GM23338 (cell line): ENCODE measurements at regions not wholly inside any gene's neighbourhood (a gene's known extent, or its start where the extent isn't known, plus 50 kb on each side); places are given as distances from the start of the nearest gene placed in this dataset.

Source experiments
- ATAC-seq: fragments of 200-7000 bp; cut with Tn5 transposase; 3 replicates; pipeline ENCODE4 v1.9.1; 2020
- DNase-seq: peaks from one replicate; pipeline ENCODE4 v3.0.0-alpha.2; 2015; ENCODE audit warnings: low spot score
- H2AFZ ChIP-seq: fragments of 200-600 bp; sonication (generic); 2 replicates; pipeline ENCODE4 v1.8.0; 2016; ENCODE audit warnings: antibody characterized with exemption, mild to moderate bottlenecking, moderate library complexity
- H3F3A ChIP-seq: fragments of 200-600 bp; sonication (generic); replicated peaks from 2 replicates; pipeline ENCODE4 v1.8.0; 2017; ENCODE audit warnings: antibody characterized with exemption, mixed run types, low read depth
- H3K27ac ChIP-seq: fragments of 200-600 bp; sonication (generic); 2 replicates; pipeline ENCODE4 v1.6.1; 2016; ENCODE audit warnings: low read depth
- H3K27me3 ChIP-seq: fragments of 200-600 bp; sonication (generic); 2 replicates; pipeline ENCODE4 v1.8.0; 2016; ENCODE audit warnings: mild to moderate bottlenecking, mixed run types, moderate library complexity; ENCODE audit not compliant: insufficient read depth
- H3K36me3 ChIP-seq: fragments of 200-600 bp; sonication (generic); 2 replicates; pipeline ENCODE4 v1.8.0; 2016; ENCODE audit warnings: mild to moderate bottlenecking; ENCODE audit not compliant: insufficient read depth
- H3K4me1 ChIP-seq: fragments of 200-600 bp; sonication (generic); 2 replicates; pipeline ENCODE4 v1.8.0; 2016; ENCODE audit warnings: mild to moderate bottlenecking, moderate library complexity; ENCODE audit not compliant: insufficient read depth
- H3K4me2 ChIP-seq: fragments of 200-600 bp; sonication (generic); 2 replicates; pipeline ENCODE4 v1.7.1; 2017; ENCODE audit warnings: mixed run types
- H3K4me3 ChIP-seq: fragments of 200-600 bp; sonication (generic); 2 replicates; pipeline ENCODE4 v1.6.1; 2016; ENCODE audit warnings: mixed run types
- H3K79me2 ChIP-seq: fragments of 200-600 bp; sonication (generic); replicated peaks from 2 replicates; pipeline ENCODE4 v1.8.0; 2017; ENCODE audit warnings: mild to moderate bottlenecking; ENCODE audit not compliant: insufficient read depth
- H3K9me2 ChIP-seq: fragments of 200-600 bp; sonication (generic); 2 replicates; pipeline ENCODE4 v1.8.0; 2017; ENCODE audit not compliant: insufficient read depth
- H4K20me1 ChIP-seq: fragments of 200-600 bp; sonication (generic); replicated peaks from 2 replicates; pipeline ENCODE4 v1.8.0; 2017; ENCODE audit warnings: mild to moderate bottlenecking; ENCODE audit not compliant: insufficient read depth
- H3K27ac Mint-ChIP-seq: 2 replicates; pipeline ENCODE4 v1.8.0; 2020; ENCODE audit warnings: inconsistent platforms, mild to moderate bottlenecking, moderate library complexity, mixed read lengths
- H3K27me3 Mint-ChIP-seq: 3 replicates; pipeline ENCODE4 v1.8.0; 2022; ENCODE audit warnings: low read depth, mild to moderate bottlenecking, moderate library complexity, mixed read lengths, inconsistent platforms; ENCODE audit not compliant: insufficient read depth, poor library complexity
- H3K36me3 Mint-ChIP-seq: 3 replicates; pipeline ENCODE4 v1.8.0; 2021; ENCODE audit warnings: low read depth, mild to moderate bottlenecking, inconsistent platforms, moderate library complexity, mixed read lengths
- H3K4me1 Mint-ChIP-seq: 3 replicates; pipeline ENCODE4 v1.8.0; 2020; ENCODE audit warnings: mild to moderate bottlenecking, inconsistent platforms, mixed read lengths
- H3K4me3 Mint-ChIP-seq: 3 replicates; pipeline ENCODE4 v1.8.0; 2021; ENCODE audit warnings: moderate library complexity, mild to moderate bottlenecking, inconsistent platforms, mixed read lengths
- H3K9me3 Mint-ChIP-seq: 3 replicates; pipeline ENCODE4 v1.8.0; 2020; ENCODE audit warnings: moderate library complexity, mild to moderate bottlenecking, inconsistent platforms, mixed read lengths
- EZH2 ChIP-seq: fragments of 200-600 bp; sonication (generic); IDR thresholded peaks from one replicate; pipeline ENCODE4 v1.8.0; 2017; ENCODE audit warnings: antibody characterized with exemption, mild to moderate bottlenecking, low read depth; ENCODE audit not compliant: unreplicated experiment
- EZH2phosphoT487 ChIP-seq: fragments of 200-600 bp; sonication (generic); IDR thresholded peaks from one replicate; pipeline ENCODE4 v1.8.1; 2018; ENCODE audit warnings: antibody characterized with exemption; ENCODE audit not compliant: unreplicated experiment
- JUNB ChIP-seq: IDR thresholded peaks from one replicate; pipeline ENCODE4 v1.6.1; 2016; ENCODE audit warnings: antibody characterized with exemption; ENCODE audit not compliant: unreplicated experiment
- POLR2AphosphoS5 ChIP-seq: IDR thresholded peaks from 2 replicates; pipeline ENCODE4 v1.6.1; 2016; ENCODE audit warnings: antibody characterized with exemption, low read depth
- ZNF114 ChIP-seq: fragments of 250-450 bp; sonication (Bioruptor Pico); IDR thresholded peaks from 2 replicates; pipeline ENCODE4 v1.5.0; 2020; ENCODE audit warnings: mild to moderate bottlenecking, moderate library complexity
- TF ChIP-seq, protein P1 (sequence below): IDR thresholded peaks from one replicate; pipeline ENCODE4 v1.6.1; 2018; ENCODE audit warnings: antibody characterized with exemption; ENCODE audit not compliant: unreplicated experiment
- TF ChIP-seq, protein P2 (sequence below), 2 experiments: fragments of 200-600 bp in 1 of 2; sonication (generic) in 1 of 2; conservative IDR thresholded peaks; 2 replicates each; pipeline versions ENCODE4 v1.5.1 to v1.6.1; 2016 to 2017; ENCODE audit warnings: antibody characterized with exemption in 2 of 2, low read depth in 2 of 2, mild to moderate bottlenecking in 2 of 2, moderate library complexity in 1 of 2
- TF ChIP-seq, protein P3 (sequence below): fragments of 250-450 bp; sonication (Bioruptor Pico); IDR thresholded peaks from 2 replicates; pipeline ENCODE4 v1.5.0; 2020; ENCODE audit warnings: mild to moderate bottlenecking, moderate library complexity
- TF ChIP-seq, protein P4 (sequence below): IDR thresholded peaks from 2 replicates; pipeline ENCODE4 v1.6.1; 2016; ENCODE audit warnings: antibody characterized with exemption

DNA sequence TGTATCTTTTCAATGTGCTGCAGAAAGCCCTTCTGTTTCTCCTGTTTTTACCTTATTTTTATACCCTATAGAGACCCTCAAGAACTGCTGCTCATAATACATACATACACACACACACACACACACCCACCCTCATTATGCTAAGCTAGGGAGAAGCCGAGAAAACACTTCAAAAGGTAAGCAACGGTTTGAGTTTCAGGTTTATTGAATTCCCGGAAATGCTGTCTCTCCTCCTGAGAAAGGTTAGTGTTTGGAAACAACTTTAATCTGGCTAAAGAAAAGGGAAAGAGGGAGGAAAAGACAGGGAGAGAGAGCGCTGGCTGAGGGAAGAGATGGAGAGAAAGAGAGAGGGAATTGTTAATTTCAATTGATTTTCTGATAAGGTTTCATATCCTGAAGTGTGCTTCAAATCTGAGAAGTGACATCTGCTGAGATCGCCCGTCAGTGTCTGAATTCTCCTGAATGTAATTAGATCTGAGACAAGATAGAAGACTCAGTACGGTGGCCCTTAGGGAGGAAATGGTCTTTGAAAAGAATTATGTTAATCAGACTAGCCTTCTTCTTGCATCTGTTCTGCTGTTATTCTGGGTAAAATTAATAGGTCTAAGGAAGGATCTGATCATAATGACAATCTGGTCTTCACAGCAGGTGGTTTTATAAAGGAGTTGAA is 169.1 kb downstream of the NXPE2 start (continued):
- TF ChIP-seq, protein P1, sequence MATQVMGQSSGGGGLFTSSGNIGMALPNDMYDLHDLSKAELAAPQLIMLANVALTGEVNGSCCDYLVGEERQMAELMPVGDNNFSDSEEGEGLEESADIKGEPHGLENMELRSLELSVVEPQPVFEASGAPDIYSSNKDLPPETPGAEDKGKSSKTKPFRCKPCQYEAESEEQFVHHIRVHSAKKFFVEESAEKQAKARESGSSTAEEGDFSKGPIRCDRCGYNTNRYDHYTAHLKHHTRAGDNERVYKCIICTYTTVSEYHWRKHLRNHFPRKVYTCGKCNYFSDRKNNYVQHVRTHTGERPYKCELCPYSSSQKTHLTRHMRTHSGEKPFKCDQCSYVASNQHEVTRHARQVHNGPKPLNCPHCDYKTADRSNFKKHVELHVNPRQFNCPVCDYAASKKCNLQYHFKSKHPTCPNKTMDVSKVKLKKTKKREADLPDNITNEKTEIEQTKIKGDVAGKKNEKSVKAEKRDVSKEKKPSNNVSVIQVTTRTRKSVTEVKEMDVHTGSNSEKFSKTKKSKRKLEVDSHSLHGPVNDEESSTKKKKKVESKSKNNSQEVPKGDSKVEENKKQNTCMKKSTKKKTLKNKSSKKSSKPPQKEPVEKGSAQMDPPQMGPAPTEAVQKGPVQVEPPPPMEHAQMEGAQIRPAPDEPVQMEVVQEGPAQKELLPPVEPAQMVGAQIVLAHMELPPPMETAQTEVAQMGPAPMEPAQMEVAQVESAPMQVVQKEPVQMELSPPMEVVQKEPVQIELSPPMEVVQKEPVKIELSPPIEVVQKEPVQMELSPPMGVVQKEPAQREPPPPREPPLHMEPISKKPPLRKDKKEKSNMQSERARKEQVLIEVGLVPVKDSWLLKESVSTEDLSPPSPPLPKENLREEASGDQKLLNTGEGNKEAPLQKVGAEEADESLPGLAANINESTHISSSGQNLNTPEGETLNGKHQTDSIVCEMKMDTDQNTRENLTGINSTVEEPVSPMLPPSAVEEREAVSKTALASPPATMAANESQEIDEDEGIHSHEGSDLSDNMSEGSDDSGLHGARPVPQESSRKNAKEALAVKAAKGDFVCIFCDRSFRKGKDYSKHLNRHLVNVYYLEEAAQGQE, result no peak
- TF ChIP-seq EZH2phosphoT487 (no peak), JUNB (no peak), POLR2AphosphoS5 (no peak)
- TF ChIP-seq, protein P2, sequence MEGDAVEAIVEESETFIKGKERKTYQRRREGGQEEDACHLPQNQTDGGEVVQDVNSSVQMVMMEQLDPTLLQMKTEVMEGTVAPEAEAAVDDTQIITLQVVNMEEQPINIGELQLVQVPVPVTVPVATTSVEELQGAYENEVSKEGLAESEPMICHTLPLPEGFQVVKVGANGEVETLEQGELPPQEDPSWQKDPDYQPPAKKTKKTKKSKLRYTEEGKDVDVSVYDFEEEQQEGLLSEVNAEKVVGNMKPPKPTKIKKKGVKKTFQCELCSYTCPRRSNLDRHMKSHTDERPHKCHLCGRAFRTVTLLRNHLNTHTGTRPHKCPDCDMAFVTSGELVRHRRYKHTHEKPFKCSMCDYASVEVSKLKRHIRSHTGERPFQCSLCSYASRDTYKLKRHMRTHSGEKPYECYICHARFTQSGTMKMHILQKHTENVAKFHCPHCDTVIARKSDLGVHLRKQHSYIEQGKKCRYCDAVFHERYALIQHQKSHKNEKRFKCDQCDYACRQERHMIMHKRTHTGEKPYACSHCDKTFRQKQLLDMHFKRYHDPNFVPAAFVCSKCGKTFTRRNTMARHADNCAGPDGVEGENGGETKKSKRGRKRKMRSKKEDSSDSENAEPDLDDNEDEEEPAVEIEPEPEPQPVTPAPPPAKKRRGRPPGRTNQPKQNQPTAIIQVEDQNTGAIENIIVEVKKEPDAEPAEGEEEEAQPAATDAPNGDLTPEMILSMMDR (conservative IDR thresholded peaks at IDR 0.05; ENCODE audit: low read depth in 2 of 2), result no peak

DNA sequence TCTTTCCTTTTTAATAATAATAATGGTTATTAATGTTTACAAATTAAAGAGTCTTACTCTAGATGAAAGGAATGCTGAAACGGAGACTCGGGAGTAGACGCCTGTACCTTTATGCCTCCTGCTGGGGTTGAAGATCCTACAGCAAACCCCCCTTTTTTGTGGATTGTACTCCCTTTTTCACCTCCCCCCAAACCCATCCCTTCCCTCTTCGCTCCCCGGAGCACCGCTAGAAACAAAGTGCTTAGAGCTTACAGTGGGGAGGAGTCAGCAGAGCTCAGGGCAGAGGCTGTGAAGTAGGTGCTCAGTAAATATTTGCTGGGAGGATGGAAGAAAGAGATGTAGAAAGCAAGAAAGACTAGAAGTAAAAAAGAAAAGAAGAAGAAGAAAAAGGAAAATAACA is 169.7 kb downstream of the NXPE2 start:
- peak overlapping the region; percentile 15 for H3K4me2 ChIP-seq
- ATAC-seq, result peak; percentile 87
- no peaks in the 10 kb centered on the region for H3K9me3 Mint-ChIP-seq
- TF ChIP-seq ZNF114 (CRISPR knock-in tag), result no peak
- no peak for TF ChIP-seq JUNB
- TF ChIP-seq, protein P3, sequence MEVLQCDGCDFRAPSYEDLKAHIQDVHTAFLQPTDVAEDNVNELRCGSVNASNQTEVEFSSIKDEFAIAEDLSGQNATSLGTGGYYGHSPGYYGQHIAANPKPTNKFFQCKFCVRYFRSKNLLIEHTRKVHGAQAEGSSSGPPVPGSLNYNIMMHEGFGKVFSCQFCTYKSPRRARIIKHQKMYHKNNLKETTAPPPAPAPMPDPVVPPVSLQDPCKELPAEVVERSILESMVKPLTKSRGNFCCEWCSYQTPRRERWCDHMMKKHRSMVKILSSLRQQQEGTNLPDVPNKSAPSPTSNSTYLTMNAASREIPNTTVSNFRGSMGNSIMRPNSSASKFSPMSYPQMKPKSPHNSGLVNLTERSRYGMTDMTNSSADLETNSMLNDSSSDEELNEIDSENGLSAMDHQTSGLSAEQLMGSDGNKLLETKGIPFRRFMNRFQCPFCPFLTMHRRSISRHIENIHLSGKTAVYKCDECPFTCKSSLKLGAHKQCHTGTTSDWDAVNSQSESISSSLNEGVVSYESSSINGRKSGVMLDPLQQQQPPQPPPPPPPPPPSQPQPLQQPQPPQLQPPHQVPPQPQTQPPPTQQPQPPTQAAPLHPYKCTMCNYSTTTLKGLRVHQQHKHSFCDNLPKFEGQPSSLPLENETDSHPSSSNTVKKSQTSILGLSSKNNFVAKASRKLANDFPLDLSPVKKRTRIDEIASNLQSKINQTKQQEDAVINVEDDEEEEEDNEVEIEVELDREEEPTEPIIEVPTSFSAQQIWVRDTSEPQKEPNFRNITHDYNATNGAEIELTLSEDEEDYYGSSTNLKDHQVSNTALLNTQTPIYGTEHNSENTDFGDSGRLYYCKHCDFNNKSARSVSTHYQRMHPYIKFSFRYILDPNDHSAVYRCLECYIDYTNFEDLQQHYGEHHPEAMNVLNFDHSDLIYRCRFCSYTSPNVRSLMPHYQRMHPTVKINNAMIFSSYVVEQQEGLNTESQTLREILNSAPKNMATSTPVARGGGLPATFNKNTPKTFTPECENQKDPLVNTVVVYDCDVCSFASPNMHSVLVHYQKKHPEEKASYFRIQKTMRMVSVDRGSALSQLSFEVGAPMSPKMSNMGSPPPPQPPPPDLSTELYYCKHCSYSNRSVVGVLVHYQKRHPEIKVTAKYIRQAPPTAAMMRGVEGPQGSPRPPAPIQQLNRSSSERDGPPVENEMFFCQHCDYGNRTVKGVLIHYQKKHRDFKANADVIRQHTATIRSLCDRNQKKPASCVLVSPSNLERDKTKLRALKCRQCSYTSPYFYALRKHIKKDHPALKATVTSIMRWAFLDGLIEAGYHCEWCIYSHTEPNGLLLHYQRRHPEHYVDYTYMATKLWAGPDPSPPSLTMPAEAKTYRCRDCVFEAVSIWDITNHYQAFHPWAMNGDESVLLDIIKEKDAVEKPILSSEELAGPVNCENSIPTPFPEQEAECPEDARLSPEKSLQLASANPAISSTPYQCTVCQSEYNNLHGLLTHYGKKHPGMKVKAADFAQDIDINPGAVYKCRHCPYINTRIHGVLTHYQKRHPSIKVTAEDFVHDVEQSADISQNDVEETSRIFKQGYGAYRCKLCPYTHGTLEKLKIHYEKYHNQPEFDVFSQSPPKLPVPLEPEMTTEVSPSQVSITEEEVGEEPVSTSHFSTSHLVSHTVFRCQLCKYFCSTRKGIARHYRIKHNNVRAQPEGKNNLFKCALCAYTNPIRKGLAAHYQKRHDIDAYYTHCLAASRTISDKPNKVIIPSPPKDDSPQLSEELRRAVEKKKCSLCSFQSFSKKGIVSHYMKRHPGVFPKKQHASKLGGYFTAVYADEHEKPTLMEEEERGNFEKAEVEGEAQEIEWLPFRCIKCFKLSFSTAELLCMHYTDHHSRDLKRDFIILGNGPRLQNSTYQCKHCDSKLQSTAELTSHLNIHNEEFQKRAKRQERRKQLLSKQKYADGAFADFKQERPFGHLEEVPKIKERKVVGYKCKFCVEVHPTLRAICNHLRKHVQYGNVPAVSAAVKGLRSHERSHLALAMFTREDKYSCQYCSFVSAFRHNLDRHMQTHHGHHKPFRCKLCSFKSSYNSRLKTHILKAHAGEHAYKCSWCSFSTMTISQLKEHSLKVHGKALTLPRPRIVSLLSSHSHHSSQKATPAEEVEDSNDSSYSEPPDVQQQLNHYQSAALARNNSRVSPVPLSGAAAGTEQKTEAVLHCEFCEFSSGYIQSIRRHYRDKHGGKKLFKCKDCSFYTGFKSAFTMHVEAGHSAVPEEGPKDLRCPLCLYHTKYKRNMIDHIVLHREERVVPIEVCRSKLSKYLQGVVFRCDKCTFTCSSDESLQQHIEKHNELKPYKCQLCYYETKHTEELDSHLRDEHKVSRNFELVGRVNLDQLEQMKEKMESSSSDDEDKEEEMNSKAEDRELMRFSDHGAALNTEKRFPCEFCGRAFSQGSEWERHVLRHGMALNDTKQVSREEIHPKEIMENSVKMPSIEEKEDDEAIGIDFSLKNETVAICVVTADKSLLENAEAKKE, result no peak
- TF ChIP-seq, protein P2 (conservative IDR thresholded peaks at IDR 0.05; ENCODE audit: low read depth in 2 of 2), result no peak
- TF ChIP-seq, protein P4, sequence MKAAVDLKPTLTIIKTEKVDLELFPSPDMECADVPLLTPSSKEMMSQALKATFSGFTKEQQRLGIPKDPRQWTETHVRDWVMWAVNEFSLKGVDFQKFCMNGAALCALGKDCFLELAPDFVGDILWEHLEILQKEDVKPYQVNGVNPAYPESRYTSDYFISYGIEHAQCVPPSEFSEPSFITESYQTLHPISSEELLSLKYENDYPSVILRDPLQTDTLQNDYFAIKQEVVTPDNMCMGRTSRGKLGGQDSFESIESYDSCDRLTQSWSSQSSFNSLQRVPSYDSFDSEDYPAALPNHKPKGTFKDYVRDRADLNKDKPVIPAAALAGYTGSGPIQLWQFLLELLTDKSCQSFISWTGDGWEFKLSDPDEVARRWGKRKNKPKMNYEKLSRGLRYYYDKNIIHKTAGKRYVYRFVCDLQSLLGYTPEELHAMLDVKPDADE, result no peak
- TF ChIP-seq EZH2, result no peak

More for the DNA sequence above, 169.7 kb downstream of the NXPE2 start:
- H3K4me1 Mint-ChIP-seq, result peaks cover 40% of the 10 kb centered on the region
- peaks cover 5% of the 10 kb centered on the region for H3K27me3 Mint-ChIP-seq
- Histone ChIP-seq H3K27me3 (no peaks in the 10 kb centered on the region), H2AFZ (no peak overlapping the region), H4K20me1 (no peaks in the 10 kb centered on the region), H3K9me2 (peaks cover 4% of the 10 kb centered on the region), H3K4me1 (peaks cover 33% of the 10 kb centered on the region), H3K36me3 (no peaks in the 10 kb centered on the region), H3K27ac (no peak overlapping the region), H3K79me2 (no peaks in the 10 kb centered on the region), H3F3A (no peaks in the 10 kb centered on the region), H3K4me3 (peak overlapping the region; percentile 14)
- H3K27ac Mint-ChIP-seq, result no peak overlapping the region
- no peaks in the 10 kb centered on the region for H3K36me3 Mint-ChIP-seq
- peak overlapping the region; percentile 1; the same call in 1 of the 3 replicates for H3K4me3 Mint-ChIP-seq
- DNase-seq, result peak; percentile 48
